HG03442 (cell line): ENCODE measurements at regions not wholly inside any gene's neighbourhood (a gene's known extent, or its start where the extent isn't known, plus 50 kb on each side); places are given as distances from the start of the nearest gene placed in this dataset.

Source experiments
- ATAC-seq: cut with Tn5 transposase; IDR thresholded peaks from one replicate; pipeline ENCODE4 v1.9.1; 2021; ENCODE audit warnings: mild to moderate bottlenecking, moderate library complexity; ENCODE audit not compliant: unreplicated experiment

GRCh38 chr11:106212081-106212480, 134.6 kb downstream of the AASDHPPT start:
- ATAC-seq, result no peak

GRCh38 chr11:106216281-106216680, 138.8 kb downstream of the AASDHPPT start:
- no peak for ATAC-seq

GRCh38 chr11:106217456-106217855, 140.0 kb downstream of the AASDHPPT start:
- no peak for ATAC-seq

GRCh38 chr11:106218106-106218505, 140.6 kb downstream of the AASDHPPT start:
- no peak for ATAC-seq

GRCh38 chr11:106222626-106223025, 145.2 kb downstream of the AASDHPPT start:
- no peak for ATAC-seq

GRCh38 chr11:106224172-106224571, 146.7 kb downstream of the AASDHPPT start:
- ATAC-seq, result no peak

GRCh38 chr11:106228996-106229395, 151.5 kb downstream of the AASDHPPT start:
- no peak for ATAC-seq

- no peak for ATAC-seq
These were observed 154.1 kb downstream of the AASDHPPT start for GRCh38 chr11:106231591-106231990.

GRCh38 chr11:106233191-106233590, 155.7 kb downstream of the AASDHPPT start:
- no peak for ATAC-seq

- no peak for ATAC-seq
These were observed 157.3 kb downstream of the AASDHPPT start for GRCh38 chr11:106234794-106235193.

GRCh38 chr11:106236295-106236694, 158.8 kb downstream of the AASDHPPT start:
- no peak for ATAC-seq

- no peak for ATAC-seq
These were observed 161.4 kb downstream of the AASDHPPT start for GRCh38 chr11:106238704-106239360.

- ATAC-seq, result no peak
These were observed 164.3 kb downstream of the AASDHPPT start for GRCh38 chr11:106241601-106242257.

- ATAC-seq, result no peak
These were observed 165.4 kb downstream of the AASDHPPT start for GRCh38 chr11:106242718-106243415.

- ATAC-seq, result no peak
These were observed 169.0 kb downstream of the AASDHPPT start for GRCh38 chr11:106246495-106246894.

- ATAC-seq, result no peak
These were observed 172.3 kb downstream of the AASDHPPT start for GRCh38 chr11:106249617-106250239.

GRCh38 chr11:106262852-106263251, 185.4 kb downstream of the AASDHPPT start:
- ATAC-seq, result no peak

- no peak for ATAC-seq
These were observed 186.1 kb downstream of the AASDHPPT start for GRCh38 chr11:106263527-106263926.

GRCh38 chr11:106271086-106271485, 193.6 kb downstream of the AASDHPPT start:
- no peak for ATAC-seq

GRCh38 chr11:106271686-106272085, 194.2 kb downstream of the AASDHPPT start:
- ATAC-seq, result no peak

- ATAC-seq, result no peak
These were observed 197.7 kb downstream of the AASDHPPT start for GRCh38 chr11:106275151-106275550.

- ATAC-seq, result no peak
These were observed 198.7 kb downstream of the AASDHPPT start for GRCh38 chr11:106276126-106276525.
